ENCODE measurements at regions not wholly inside any gene's neighbourhood (a gene's known extent, or its start where the extent isn't known, plus 50 kb on each side); places are given as distances from the start of the nearest gene placed in this dataset.

GRCh38 chr15:58288592-58288991, 143.2 kb upstream of the LIPC start:
- TF ChIP-seq CTCF (IDR thresholded peaks at IDR 0.05) (no peak), EZH2 (IDR thresholded peaks at IDR 0.05) (no peak)

All from neural progenitor cell (in vitro differentiated cells).